Hematopoietic multipotent progenitor cell treated with erythropoietin and hydrocortisone succinate and interleukin-3 and kit ligand, for 6 days (in vitro differentiated cells): ENCODE measurements at regions not wholly inside any gene's neighbourhood (a gene's known extent, or its start where the extent isn't known, plus 50 kb on each side); places are given as distances from the start of the nearest gene placed in this dataset.

ENCODE experiments used
- DNase-seq: peaks from one replicate; pipeline ENCODE4 v3.0.0-alpha.2; 2015

GRCh38 chr3:109532257-109533216 lies 195.2 kb upstream of the DPPA4 start:
- peak; percentile 46 for DNase-seq

GRCh38 chr3:109545746-109546145 lies 208.4 kb upstream of the DPPA4 start:
- DNase-seq = no peak

GRCh38 chr3:109548192-109548938 lies 211.0 kb upstream of the DPPA4 start:
- no peak for DNase-seq

- DNase-seq = no peak
Observed at GRCh38 chr3:109553591-109554371, 216.4 kb upstream of the DPPA4 start.

GRCh38 chr3:109559389-109559788 lies 222.0 kb upstream of the DPPA4 start:
- no peak for DNase-seq

GRCh38 chr3:109563149-109563548 lies 225.8 kb upstream of the DPPA4 start:
- DNase-seq = peak; percentile 14

GRCh38 chr3:109569135-109569846 lies 231.9 kb upstream of the DPPA4 start:
- DNase-seq = no peak

GRCh38 chr3:109570408-109570807 lies 233.1 kb upstream of the DPPA4 start:
- no peak for DNase-seq

GRCh38 chr3:109572301-109572700 lies 235.0 kb upstream of the DPPA4 start:
- DNase-seq = no peak

GRCh38 chr3:109596991-109597390 lies 259.6 kb upstream of the DPPA4 start:
- no peak for DNase-seq

GRCh38 chr3:109597444-109597843 lies 260.1 kb upstream of the DPPA4 start:
- no peak for DNase-seq

GRCh38 chr3:109607897-109608296 lies 270.6 kb upstream of the DPPA4 start:
- DNase-seq = no peak

- DNase-seq = no peak
Observed at GRCh38 chr3:109608574-109608973, 271.2 kb upstream of the DPPA4 start.

- no peak for DNase-seq
Observed at GRCh38 chr3:109618766-109619378, 281.5 kb upstream of the DPPA4 start.

- DNase-seq = no peak
Observed at GRCh38 chr3:109631897-109632296, 294.6 kb upstream of the DPPA4 start.

GRCh38 chr3:109640146-109640652 lies 302.9 kb upstream of the DPPA4 start:
- no peak for DNase-seq

GRCh38 chr3:109642025-109642424 lies 304.7 kb upstream of the DPPA4 start:
- DNase-seq = no peak

GRCh38 chr3:109643590-109643989 lies 306.2 kb upstream of the DPPA4 start:
- no peak for DNase-seq

GRCh38 chr3:109644332-109644731 lies 307.0 kb upstream of the DPPA4 start:
- no peak for DNase-seq

- DNase-seq = no peak
Observed at GRCh38 chr3:109644746-109645145, 307.4 kb upstream of the DPPA4 start.

GRCh38 chr3:109648027-109648426 lies 310.7 kb upstream of the DPPA4 start:
- no peak for DNase-seq

GRCh38 chr3:109656225-109656624 lies 318.9 kb upstream of the DPPA4 start:
- DNase-seq = no peak
